Stimulated activated CD8-positive, alpha-beta memory T cell treated with anti-CD3 and anti-CD28 coated beads, Interleukin-12 subunit alpha, Interleukin-12 subunit beta, amount 100 ng/mL, for 1 hour (primary cell): ENCODE measurements at regions not wholly inside any gene's neighbourhood (a gene's known extent, or its start where the extent isn't known, plus 50 kb on each side); places are given as distances from the start of the nearest gene placed in this dataset.
"Not testable (repeated sequence)": the region's sequence is repeated elsewhere in the genome, so short reads cannot be mapped to it uniquely, and the experiment has no call there.

Experiments
- DNase-seq: peaks from one replicate; pipeline ENCODE4 v3.0.0-alpha.2; 2020; ENCODE audit warnings: low read depth

GRCh38 chr6:155670655-155671054 is 215.0 kb upstream of the NOX3 start:
- DNase-seq: no peak

GRCh38 chr6:155660251-155660977 is 204.8 kb upstream of the NOX3 start:
- no peak for DNase-seq

- DNase-seq: no peak
These were observed 200.4 kb upstream of the NOX3 start for GRCh38 chr6:155656024-155656423.

GRCh38 chr6:155654474-155654873 is 198.8 kb upstream of the NOX3 start:
- DNase-seq: no peak

- DNase-seq: no peak
These were observed 192.7 kb upstream of the NOX3 start for GRCh38 chr6:155648301-155648700.

GRCh38 chr6:155647354-155647753 is 191.7 kb upstream of the NOX3 start:
- DNase-seq: no peak

GRCh38 chr6:155646443-155646842 is 190.8 kb upstream of the NOX3 start:
- no peak for DNase-seq

- no peak for DNase-seq
These were observed 189.7 kb upstream of the NOX3 start for GRCh38 chr6:155645325-155645724.

GRCh38 chr6:155641603-155642002 is 186.0 kb upstream of the NOX3 start:
- no peak for DNase-seq

- DNase-seq: no peak
These were observed 182.6 kb upstream of the NOX3 start for GRCh38 chr6:155638200-155638599.

GRCh38 chr6:155635416-155635815 is 179.8 kb upstream of the NOX3 start:
- DNase-seq: no peak

- no peak for DNase-seq
These were observed 174.4 kb upstream of the NOX3 start for GRCh38 chr6:155630085-155630484.

GRCh38 chr6:155629652-155630051 is 174.0 kb upstream of the NOX3 start:
- DNase-seq: no peak

- no peak for DNase-seq
These were observed 172.7 kb upstream of the NOX3 start for GRCh38 chr6:155628306-155628705.

GRCh38 chr6:155627722-155628212 is 172.1 kb upstream of the NOX3 start:
- not testable (repeated sequence) for DNase-seq

- no peak for DNase-seq
These were observed 168.0 kb upstream of the NOX3 start for GRCh38 chr6:155623450-155624178.

GRCh38 chr6:155614606-155615005 is 159.0 kb upstream of the NOX3 start:
- no peak for DNase-seq

- DNase-seq: no peak
These were observed 156.1 kb upstream of the NOX3 start for GRCh38 chr6:155611742-155612141.

- no peak for DNase-seq
These were observed 149.4 kb upstream of the NOX3 start for GRCh38 chr6:155604991-155605390.

- DNase-seq: no peak
These were observed 143.9 kb upstream of the NOX3 start for GRCh38 chr6:155599561-155599960.

- DNase-seq: no peak
These were observed 143.5 kb upstream of the NOX3 start for GRCh38 chr6:155599160-155599559.

- DNase-seq: no peak
These were observed 139.6 kb upstream of the NOX3 start for GRCh38 chr6:155595284-155595683.

- no peak for DNase-seq
These were observed 136.1 kb upstream of the NOX3 start for GRCh38 chr6:155591741-155592140.

GRCh38 chr6:155589190-155589589 is 133.6 kb upstream of the NOX3 start:
- no peak for DNase-seq
